IMR-90 (cell line): ENCODE measurements at regions not wholly inside any gene's neighbourhood (a gene's known extent, or its start where the extent isn't known, plus 50 kb on each side); places are given as distances from the start of the nearest gene placed in this dataset.

ENCODE experiments used
- ATAC-seq: fragments of 200-7000 bp; cut with Tn5 transposase; 2 replicates; pipeline ENCODE4 v1.9.1; 2020; ENCODE audit warnings: low read depth, mild to moderate bottlenecking, moderate library complexity
- BruUV-seq: library from RNA; stranded (reverse); fragments of 400-500 nt; replicated peaks from 2 replicates; lab custom pipeline; 2021; lab: Mats Ljungman, UMichigan
- CTCF ChIA-PET: fragments of 300-600 bp; formaldehyde crosslinking; extraction: SDS; loops from one replicate; lab custom pipeline; 2021; ENCODE audit warnings: antibody characterized with exemption; lab: Yijun Ruan, JAX
- POLR2A ChIA-PET: fragments of 300-600 bp; sonication (Branson Sonifier 250); formaldehyde crosslinking; loops from one replicate; lab custom pipeline; 2022; ENCODE audit warnings: antibody characterized with exemption; ENCODE audit not compliant: unreplicated experiment; lab: Charles Lee
- DNase-seq: peaks from one replicate; pipeline ENCODE4 v3.0.0; 2013
- H2AFZ ChIP-seq: replicated peaks from 2 replicates; pipeline ENCODE3; 2013; ENCODE audit warnings: low read length, mild to moderate bottlenecking; ENCODE audit not compliant: poor library complexity
- H2AK5ac ChIP-seq: 2 replicates; pipeline ENCODE4 v1.6.1; 2013; ENCODE audit warnings: low read depth, low read length, inconsistent platforms
- H2AK9ac ChIP-seq: replicated peaks from 2 replicates; pipeline ENCODE3; 2013; ENCODE audit warnings: mild to moderate bottlenecking, low read depth, low read length, moderate library complexity; ENCODE audit not compliant: poor library complexity
- H2BK120ac ChIP-seq: 2 replicates; pipeline ENCODE4 v1.6.1; 2013; ENCODE audit warnings: low read depth, low read length, inconsistent platforms
- H2BK15ac ChIP-seq: 3 replicates; pipeline ENCODE4 v1.6.1; 2013; ENCODE audit warnings: low read depth, low read length, inconsistent platforms
- H2BK20ac ChIP-seq: 2 replicates; pipeline ENCODE4 v1.6.1; 2013; ENCODE audit warnings: low read depth, mild to moderate bottlenecking, inconsistent platforms, low read length, moderate library complexity
- H2BK5ac ChIP-seq: 2 replicates; pipeline ENCODE4 v1.6.1; 2013; ENCODE audit warnings: mild to moderate bottlenecking, low read depth, low read length, inconsistent platforms; ENCODE audit not compliant: poor library complexity, severe bottlenecking
- H3K14ac ChIP-seq: replicated peaks from 2 replicates; pipeline ENCODE4 v1.6.1; 2013; ENCODE audit warnings: low read depth, low read length, inconsistent platforms
- H3K18ac ChIP-seq: 2 replicates; pipeline ENCODE4 v1.6.1; 2013; ENCODE audit warnings: low read depth, low read length, control low read depth
- H3K23ac ChIP-seq: 2 replicates; pipeline ENCODE4 v1.6.1; 2013; ENCODE audit warnings: low read depth, low read length, inconsistent platforms
- H3K27ac ChIP-seq: 2 replicates; pipeline ENCODE4 v1.5.1; 2013; ENCODE audit warnings: mild to moderate bottlenecking, control low read depth, low read length; ENCODE audit not compliant: insufficient read depth
- H3K27me3 ChIP-seq: 2 replicates; pipeline ENCODE4 v1.6.1; 2013; ENCODE audit warnings: low read length; ENCODE audit not compliant: control insufficient read depth, insufficient read depth
- H3K36me3 ChIP-seq: 2 replicates; pipeline ENCODE4 v1.6.1; 2013; ENCODE audit warnings: low read length, mixed read lengths; ENCODE audit not compliant: control insufficient read depth, insufficient read depth
- H3K4ac ChIP-seq: 2 replicates; pipeline ENCODE4 v1.6.1; 2013; ENCODE audit warnings: low read depth, low read length, inconsistent platforms
- H3K4me1 ChIP-seq: 2 replicates; pipeline ENCODE4 v1.6.1; 2013; ENCODE audit warnings: low read length, mixed read lengths; ENCODE audit not compliant: control insufficient read depth, insufficient read depth
- H3K4me2 ChIP-seq: 2 replicates; pipeline ENCODE4 v1.6.1; 2013; ENCODE audit warnings: low read depth, mild to moderate bottlenecking, control low read depth, low read length, moderate library complexity
- H3K4me3 ChIP-seq: 2 replicates; pipeline ENCODE4 v1.5.1; 2013; ENCODE audit warnings: low read depth, mild to moderate bottlenecking, control low read depth, low read length, moderate library complexity; ENCODE audit not compliant: insufficient read depth
- H3K56ac ChIP-seq: 2 replicates; pipeline ENCODE4 v1.6.1; 2013; ENCODE audit warnings: low read length, inconsistent platforms; ENCODE audit not compliant: insufficient read depth; ENCODE audit errors: extremely low read depth
- H3K79me1 ChIP-seq, 2 experiments: 2 replicates each; pipeline ENCODE4 v1.6.1; 2013; ENCODE audit warnings: low read length in 2 of 2, inconsistent platforms in 1 of 2, low read depth in 1 of 2
- H3K9ac ChIP-seq: 2 replicates; pipeline ENCODE4 v1.6.1; 2013; ENCODE audit warnings: low read depth, low read length, control low read depth
- H3K9me1 ChIP-seq: 2 replicates; pipeline ENCODE4 v1.6.1; 2013; ENCODE audit warnings: low read length, inconsistent platforms; ENCODE audit not compliant: insufficient read depth
- H3K9me3 ChIP-seq: 2 replicates; pipeline ENCODE4 v1.6.1; 2013; ENCODE audit warnings: low read length; ENCODE audit not compliant: control insufficient read depth, insufficient read depth
- H4K20me1 ChIP-seq: 2 replicates; pipeline ENCODE4 v1.6.1; 2013; ENCODE audit warnings: low read length, inconsistent platforms; ENCODE audit not compliant: insufficient read depth
- H4K5ac ChIP-seq: 2 replicates; pipeline ENCODE4 v1.6.1; 2013; ENCODE audit warnings: mild to moderate bottlenecking, low read depth, low read length, control low read depth
- H4K8ac ChIP-seq, 2 experiments: 2 replicates each; pipeline ENCODE4 v1.6.1; 2013; ENCODE audit warnings: low read depth in 2 of 2, low read length in 2 of 2, control low read depth in 1 of 2, inconsistent platforms in 1 of 2
- H4K91ac ChIP-seq: 2 replicates; pipeline ENCODE4 v1.6.1; 2013; ENCODE audit warnings: low read depth, low read length, inconsistent platforms; ENCODE audit not compliant: insufficient read depth
- CHD1 ChIP-seq: IDR thresholded peaks from 2 replicates; pipeline ENCODE4 v1.6.1; 2012; ENCODE audit warnings: low read depth, low read length, improper control_type of control experiment
- CTCF ChIP-seq: conservative IDR thresholded peaks from 2 replicates; pipeline ENCODE4 v1.5.1; 2012; ENCODE audit warnings: mild to moderate bottlenecking, low read depth, low read length, improper control_type of control experiment
- FOS ChIP-seq: fragments of 150-350 bp; IDR thresholded peaks from 2 replicates; pipeline ENCODE4 v1.6.1; 2016; ENCODE audit warnings: low read depth, low read length
- MAFK ChIP-seq: IDR thresholded peaks from 2 replicates; pipeline ENCODE4 v1.6.1; 2012; ENCODE audit warnings: low read depth, low read length, improper control_type of control experiment
- MAZ ChIP-seq: IDR thresholded peaks from 2 replicates; pipeline ENCODE4 v1.6.1; 2012; ENCODE audit warnings: low read depth, mild to moderate bottlenecking, low read length, improper control_type of control experiment, moderate library complexity, borderline replicate concordance
- MXI1 ChIP-seq: IDR thresholded peaks from 2 replicates; pipeline ENCODE4 v1.6.1; 2012; ENCODE audit warnings: low read depth, mild to moderate bottlenecking, low read length, moderate library complexity, borderline replicate concordance
- RAD21 ChIP-seq: IDR thresholded peaks from 2 replicates; pipeline ENCODE4 v1.6.1; 2012; ENCODE audit warnings: low read length, improper control_type of control experiment
- RFX5 ChIP-seq: IDR thresholded peaks from 2 replicates; pipeline ENCODE4 v1.8.0; 2012; ENCODE audit warnings: low read depth, mild to moderate bottlenecking, low read length, moderate library complexity
- SMC3 ChIP-seq: fragments of 150-350 bp; IDR thresholded peaks from 2 replicates; pipeline ENCODE4 v1.6.1; 2016; ENCODE audit warnings: low read depth, mild to moderate bottlenecking, antibody characterized with exemption, low read length, moderate library complexity
- USF2 ChIP-seq: fragments of 150-350 bp; IDR thresholded peaks from 2 replicates; pipeline ENCODE4 v1.6.1; 2017; ENCODE audit warnings: mild to moderate bottlenecking, antibody characterized with exemption, low read length, low read depth
- WGBS, 2 experiments: methylation state at CpG; one replicate each; pipeline versions ENCODE4 v1.1.5 to v1.1.7; 2013; ENCODE audit warnings: missing lambda C conversion rate in 2 of 2; ENCODE audit not compliant: insufficient read length in 1 of 2; ENCODE audit errors: extremely low coverage in 2 of 2; 5-methylcytosine and 5-hydroxymethylcytosine counted together
- dilution Hi-C: fragments of 300-500 bp; cut with HindIII; formaldehyde crosslinking; loops from one replicate; pipeline ENCODE4 v1.14.3; 2018; ENCODE audit warnings: low sequenced_read_pairs; ENCODE audit not compliant: unreplicated experiment
- in situ Hi-C: fragments of 300-500 bp; cut with MboI; formaldehyde crosslinking; loops from 3 replicates; pipeline ENCODE4 v1.14.3; 2019; ENCODE audit warnings: low sequenced_read_pairs, inconsistent platforms, mixed read lengths
- intact Hi-C: fragments of 100-400 bp; cut with micrococcal nuclease; formaldehyde crosslinking; loops from 2 replicates; pipeline ENCODE4 v1.10.0; 2022

GRCh38 chr6:51342393-51342792, 523.7 kb downstream of the TFAP2B start:
- no peak overlapping the region for H3K14ac ChIP-seq
- ATAC-seq (no peak), DNase-seq (no peak)
- H4K5ac ChIP-seq, result no peak overlapping the region
- no peak overlapping the region for H3K27ac ChIP-seq
- H3K23ac ChIP-seq, result no peak overlapping the region
- no peak overlapping the region for H3K9ac ChIP-seq
- intact Hi-C loops, result no loop called here
- POLR2A ChIA-PET, result no interaction called here
- H2AK5ac ChIP-seq, result no peak overlapping the region
- H2AK9ac ChIP-seq, result no peak overlapping the region
- no peak overlapping the region for H4K91ac ChIP-seq
- H3K56ac ChIP-seq, result no peak overlapping the region
- in situ Hi-C loops, result no loop called here
- no peak overlapping the region for H4K8ac ChIP-seq
- no peak overlapping the region for H2AFZ ChIP-seq
- no peak overlapping the region for H3K18ac ChIP-seq
- no peak overlapping the region for H3K4me3 ChIP-seq
- H3K27me3 ChIP-seq, result no peaks in the 10 kb centered on the region
- no peak overlapping the region for H2BK5ac ChIP-seq
- H4K20me1 ChIP-seq, result no peaks in the 10 kb centered on the region
- no CpG with 5 or more reads among the region's 6 CpGs for WGBS, 2 experiments
- no peaks in the 10 kb centered on the region for H3K36me3 ChIP-seq
- TF ChIP-seq USF2 (no peak), MAZ (no peak), SMC3 (no peak), RFX5 (no peak), MAFK (no peak), MXI1 (no peak), RAD21 (no peak), CHD1 (no peak), FOS (no peak), CTCF (no peak)
- CTCF ChIA-PET, result no interaction called here
- no peak overlapping the region for H3K4ac ChIP-seq
- BruUV-seq, result no TSS peak
- 0 out of 2 replicates have a peak, but pooled peaks cover 4% of the 10 kb centered on the region for H3K9me3 ChIP-seq
- no peaks in the 10 kb centered on the region for H3K79me1 ChIP-seq
- H2BK20ac ChIP-seq, result no peak overlapping the region
- H3K4me1 ChIP-seq, result no peaks in the 10 kb centered on the region
- no peaks in the 10 kb centered on the region for H3K9me1 ChIP-seq
- no peak overlapping the region for H2BK15ac ChIP-seq
- H3K4me2 ChIP-seq, result no peak overlapping the region
- dilution Hi-C loops, result no loop called here
- no peak overlapping the region for H2BK120ac ChIP-seq
